B cell (primary cell): ENCODE measurements at regions not wholly inside any gene's neighbourhood (a gene's known extent, or its start where the extent isn't known, plus 50 kb on each side); places are given as distances from the start of the nearest gene placed in this dataset.

Experiments
- ATAC-seq: fragments of 200-7000 bp; cut with Tn5 transposase; one replicate; pipeline ENCODE4 v1.10.0; 2021; ENCODE audit warnings: low read depth, mild to moderate bottlenecking, moderate number of reproducible peaks, moderate library complexity
- CTCF ChIA-PET: fragments of 350-600 bp; sonication (Branson Sonifier 250); formaldehyde crosslinking; loops from one replicate; lab custom pipeline; 2021; ENCODE audit warnings: antibody characterized with exemption, inconsistent platforms; lab: Charles Lee
- POLR2A ChIA-PET: fragments of 350-600 bp; sonication (Branson Sonifier 250); formaldehyde crosslinking; loops from one replicate; lab custom pipeline; 2021; ENCODE audit warnings: antibody characterized with exemption; lab: Charles Lee
- DNase-seq: peaks from one replicate; pipeline ENCODE4 v3.0.0; 2013
- H2AFZ ChIP-seq: 2 replicates; pipeline ENCODE4 v1.6.1; 2012; ENCODE audit warnings: mild to moderate bottlenecking, low read depth, low read length; ENCODE audit not compliant: insufficient read depth, poor library complexity, severe bottlenecking
- H3K27ac ChIP-seq, 2 donors: 1 replicate in 1 of 2; 2 replicates in 1 of 2; pipeline ENCODE4 v1.5.1; 2012 to 2013; ENCODE audit warnings: low read length in 2 of 2, mild to moderate bottlenecking in 2 of 2, moderate library complexity in 1 of 2
- H3K27me3 ChIP-seq, 4 experiments: fragments of 200-600 bp in 1 of 4; sonication (generic) in 1 of 4; replicated peaks in 1 of 4; 1 replicate in 2 of 4; 2 replicates in 2 of 4; pipeline versions ENCODE4 v1.6.1 to v1.7.0; 2013 to 2016; ENCODE audit warnings: low read length in 3 of 4, mild to moderate bottlenecking in 2 of 4, mixed read lengths in 1 of 4, moderate library complexity in 1 of 4; ENCODE audit not compliant: insufficient read depth in 4 of 4, control insufficient read depth in 3 of 4; ENCODE audit errors: control extremely low read depth in 1 of 4
- H3K36me3 ChIP-seq, 2 experiments: replicated peaks in 1 of 2; 1 replicate in 1 of 2; 2 replicates in 1 of 2; pipeline versions ENCODE4 v1.6.1 to v1.7.1; 2013; ENCODE audit warnings: low read length in 1 of 2; ENCODE audit not compliant: insufficient read depth in 2 of 2, control insufficient read depth in 1 of 2; ENCODE audit errors: control extremely low read depth in 1 of 2, extremely low read depth in 1 of 2
- H3K4me1 ChIP-seq, 2 donors: fragments of 200-600 bp in 1 of 2; sonication (generic) in 1 of 2; 1 replicate in 1 of 2; 2 replicates in 1 of 2; pipeline versions ENCODE4 v1.5.1 to v1.6.1; 2013 to 2017; ENCODE audit warnings: low read length in 2 of 2; ENCODE audit not compliant: control insufficient read depth in 2 of 2, insufficient read depth in 2 of 2
- H3K4me2 ChIP-seq: replicated peaks from 2 replicates; pipeline ENCODE3; 2012; ENCODE audit warnings: mild to moderate bottlenecking, low read depth, low read length; ENCODE audit not compliant: poor library complexity, severe bottlenecking
- H3K4me3 ChIP-seq, 5 experiments: fragments of 200-600 bp in 1 of 5; sonication (generic) in 1 of 5; 1 replicate in 3 of 5; 2 replicates in 2 of 5; pipeline versions ENCODE4 v1.5.1 to v1.7.0; 2011 to 2016; ENCODE audit warnings: low read length in 4 of 5, mild to moderate bottlenecking in 4 of 5, low read depth in 2 of 5, control low read depth in 1 of 5, moderate library complexity in 1 of 5; ENCODE audit not compliant: insufficient read depth in 1 of 5; ENCODE audit errors: control extremely low read depth in 1 of 5, extremely low read depth in 1 of 5
- H3K79me2 ChIP-seq: fragments of 200-600 bp; sonication (generic); one replicate; pipeline ENCODE4 v1.6.0; 2016; ENCODE audit warnings: low read length; ENCODE audit not compliant: control insufficient read depth, insufficient read depth
- H3K9ac ChIP-seq: fragments of 200-600 bp; sonication (generic); 2 replicates; pipeline ENCODE4 v1.6.1; 2017; ENCODE audit warnings: mild to moderate bottlenecking, low read length, moderate library complexity
- H3K9me3 ChIP-seq, 3 donors: one replicate each; pipeline versions ENCODE4 v1.6.1 to v1.7.1; 2013; ENCODE audit warnings: low read length in 2 of 3; ENCODE audit not compliant: control insufficient read depth in 2 of 3, insufficient read depth in 1 of 3; ENCODE audit errors: control extremely low read depth in 1 of 3
- H4K20me1 ChIP-seq: 2 replicates; pipeline ENCODE4 v1.6.0; 2012; ENCODE audit warnings: mild to moderate bottlenecking, low read length; ENCODE audit not compliant: insufficient read depth, control insufficient read depth, poor library complexity, severe bottlenecking
- H3K27ac Mint-ChIP-seq: one replicate; pipeline ENCODE4 v1.8.0; 2021; ENCODE audit warnings: mixed read lengths
- H3K27me3 Mint-ChIP-seq: one replicate; pipeline ENCODE4 v1.8.0; 2021; ENCODE audit warnings: mixed read lengths
- H3K4me1 Mint-ChIP-seq: one replicate; pipeline ENCODE4 v1.8.0; 2021; ENCODE audit warnings: mixed read lengths
- H3K4me3 Mint-ChIP-seq: one replicate; pipeline ENCODE4 v1.8.0; 2021; ENCODE audit warnings: mixed read lengths
- H3K9me3 Mint-ChIP-seq: one replicate; pipeline ENCODE4 v1.8.0; 2022; ENCODE audit warnings: mixed read lengths; ENCODE audit not compliant: insufficient read depth
- CTCF ChIP-seq: fragments of 200-600 bp; IDR thresholded peaks from one replicate; pipeline ENCODE4 v1.8.0; 2022; ENCODE audit warnings: antibody characterized with exemption, mild to moderate bottlenecking
- EZH2 ChIP-seq: IDR thresholded peaks from 2 replicates; pipeline ENCODE4 v1.6.1; 2012; ENCODE audit warnings: borderline replicate concordance, low read depth, mild to moderate bottlenecking, moderate library complexity, low read length; ENCODE audit not compliant: insufficient read depth, poor library complexity, severe bottlenecking
- WGBS: methylation state at CpG from one replicate; pipeline ENCODE4 v1.1.5; 2013; ENCODE audit warnings: missing lambda C conversion rate; ENCODE audit not compliant: insufficient coverage; 5-methylcytosine and 5-hydroxymethylcytosine counted together
- intact Hi-C: fragments of 100-400 bp; cut with micrococcal nuclease; formaldehyde crosslinking; loops from one replicate; pipeline ENCODE4 v1.10.0; 2022

- Mint-ChIP-seq H3K9me3 (peaks cover 6% of the 10 kb centered on the region), H3K4me3 (no peak overlapping the region), H3K4me1 (no peaks in the 10 kb centered on the region), H3K27me3 (no peaks in the 10 kb centered on the region), H3K27ac (no peak overlapping the region)
- no CpG with 5 or more reads among the region's 3 CpGs for WGBS
- H3K36me3 ChIP-seq: no peaks in the 10 kb centered on the region
- H3K4me3 ChIP-seq: no peak overlapping the region
- no peaks in the 10 kb centered on the region for H3K27me3 ChIP-seq
- no peaks in the 10 kb centered on the region for H3K4me1 ChIP-seq
- intact Hi-C loops: no loop called here
- no peaks in the 10 kb centered on the region for H3K79me2 ChIP-seq
- DNase-seq: no peak
- POLR2A ChIA-PET: no interaction called here
- no peak overlapping the region for H3K9ac ChIP-seq
- no peak for ATAC-seq
- TF ChIP-seq CTCF (no peak), EZH2 (no peak)
- H3K9me3 ChIP-seq: peaks cover 0 to 22% (median 0%) of the 10 kb centered on the region in 3 donors
- H3K27ac ChIP-seq: no peak overlapping the region
- H4K20me1 ChIP-seq: no peaks in the 10 kb centered on the region
- H2AFZ ChIP-seq: no peak overlapping the region
- CTCF ChIA-PET: no interaction called here
- H3K4me2 ChIP-seq: no peak overlapping the region
Observed at GRCh38 chr5:2475902-2476301, 275.6 kb downstream of the IRX2 start.

GRCh38 chr5:2472670-2473069 lies 278.8 kb downstream of the IRX2 start:
- Mint-ChIP-seq H3K4me3 (no peak overlapping the region), H3K27ac (no peak overlapping the region), H3K9me3 (peaks cover 2% of the 10 kb centered on the region), H3K27me3 (no peaks in the 10 kb centered on the region), H3K4me1 (no peaks in the 10 kb centered on the region)
- no peaks in the 10 kb centered on the region for H3K4me1 ChIP-seq
- WGBS: 100% methylated on average over 3 of the region's 5 CpGs
- no peak for TF ChIP-seq EZH2
- no peak for TF ChIP-seq CTCF
- no peak overlapping the region for H3K4me3 ChIP-seq
- H3K79me2 ChIP-seq: no peaks in the 10 kb centered on the region
- H3K4me2 ChIP-seq: no peak overlapping the region
- H3K9me3 ChIP-seq: peaks cover 0 to 14% (median 0%) of the 10 kb centered on the region in 3 donors
- DNase-seq: no peak
- no peak overlapping the region for H2AFZ ChIP-seq
- no peaks in the 10 kb centered on the region for H3K36me3 ChIP-seq
- ChIA-PET POLR2A (no interaction called here), CTCF (no interaction called here)
- no peak overlapping the region for H3K9ac ChIP-seq
- ATAC-seq: no peak
- H3K27me3 ChIP-seq: no peaks in the 10 kb centered on the region
- no peak overlapping the region for H3K27ac ChIP-seq
- intact Hi-C loops: no loop called here
- no peaks in the 10 kb centered on the region for H4K20me1 ChIP-seq
